ENCODE measurements at regions not wholly inside any gene's neighbourhood (a gene's known extent, or its start where the extent isn't known, plus 50 kb on each side); places are given as distances from the start of the nearest gene placed in this dataset.

- no peak for TF ChIP-seq CTCF (conservative IDR thresholded peaks at IDR 0.05)
- TF ChIP-seq EZH2 (IDR thresholded peaks at IDR 0.05; ENCODE audit: low read depth): no peak
- no peak overlapping the region for H2AFZ ChIP-seq
- H3K79me2 ChIP-seq (ENCODE audit: low read depth): no peaks in the 10 kb centered on the region
- no peaks in the 10 kb centered on the region for H3K9me3 ChIP-seq (ENCODE audit: insufficient read depth, low read depth)
- H3F3A ChIP-seq (ENCODE audit: insufficient read depth, low read depth): no peaks in the 10 kb centered on the region
- no TSS peak for BruUV-seq (replicated peaks)
- peaks cover 84% of the 10 kb centered on the region for H3K27me3 ChIP-seq (ENCODE audit: insufficient read depth, low read depth)
- DNase-seq: no peak
- ChIA-PET POLR2A (ENCODE audit: unreplicated experiment) (no interaction called here), CTCF (no interaction called here)
- intact Hi-C loops (cut with micrococcal nuclease; ENCODE audit: unreplicated experiment): no loop called here
- H3K9me2 ChIP-seq (ENCODE audit: insufficient read depth): no peaks in the 10 kb centered on the region
- no peaks in the 10 kb centered on the region for H3K36me3 ChIP-seq (ENCODE audit: low read depth)
- H3K4me1 ChIP-seq (replicated peaks; ENCODE audit: insufficient read depth): no peaks in the 10 kb centered on the region
- no peak overlapping the region for H3K4me3 ChIP-seq
- H4K20me1 ChIP-seq (ENCODE audit: insufficient read depth): no peaks in the 10 kb centered on the region
- no peak overlapping the region for H3K27ac ChIP-seq
- no peak overlapping the region for H3K4me2 ChIP-seq
Observed at GRCh38 chr16:86403541-86404163, 106.7 kb upstream of the FOXF1 start.

- BruUV-seq (replicated peaks): no TSS peak
- no peak for DNase-seq
- TF ChIP-seq CTCF (conservative IDR thresholded peaks at IDR 0.05) (no peak), EZH2 (IDR thresholded peaks at IDR 0.05; ENCODE audit: low read depth) (no peak)
- no peaks in the 10 kb centered on the region for H3K36me3 ChIP-seq (ENCODE audit: low read depth)
- no peaks in the 10 kb centered on the region for H3F3A ChIP-seq (ENCODE audit: insufficient read depth, low read depth)
- H3K4me1 ChIP-seq (replicated peaks; ENCODE audit: insufficient read depth): no peaks in the 10 kb centered on the region
- H3K4me3 ChIP-seq: no peak overlapping the region
- H3K79me2 ChIP-seq (ENCODE audit: low read depth): no peaks in the 10 kb centered on the region
- no peak overlapping the region for H3K27ac ChIP-seq
- H3K9me3 ChIP-seq (ENCODE audit: insufficient read depth, low read depth): no peaks in the 10 kb centered on the region
- peaks cover 89% of the 10 kb centered on the region for H3K27me3 ChIP-seq (ENCODE audit: insufficient read depth, low read depth)
- no peak overlapping the region for H2AFZ ChIP-seq
- ChIA-PET POLR2A (ENCODE audit: unreplicated experiment) (no interaction called here), CTCF (no interaction called here)
- intact Hi-C loops (cut with micrococcal nuclease; ENCODE audit: unreplicated experiment): no loop called here
- H3K9me2 ChIP-seq (ENCODE audit: insufficient read depth): no peaks in the 10 kb centered on the region
- H3K4me2 ChIP-seq: no peak overlapping the region
- no peaks in the 10 kb centered on the region for H4K20me1 ChIP-seq (ENCODE audit: insufficient read depth)
Observed at GRCh38 chr16:86404678-86405077, 105.6 kb upstream of the FOXF1 start.

GRCh38 chr16:86405319-86405718, 105.0 kb upstream of the FOXF1 start:
- CTCF ChIA-PET: no interaction called here
- H2AFZ ChIP-seq: no peak overlapping the region

More at GRCh38 chr16:86405319-86405718, 105.0 kb upstream of the FOXF1 start:
- POLR2A ChIA-PET (ENCODE audit: unreplicated experiment): no interaction called here
- Histone ChIP-seq H3K79me2 (ENCODE audit: low read depth) (no peaks in the 10 kb centered on the region), H3K4me2 (no peak overlapping the region), H3K9me2 (ENCODE audit: insufficient read depth) (no peaks in the 10 kb centered on the region), H3K9me3 (ENCODE audit: insufficient read depth, low read depth) (no peaks in the 10 kb centered on the region), H4K20me1 (ENCODE audit: insufficient read depth) (no peaks in the 10 kb centered on the region), H3K36me3 (ENCODE audit: low read depth) (no peaks in the 10 kb centered on the region), H3K27me3 (ENCODE audit: insufficient read depth, low read depth) (peaks cover 88% of the 10 kb centered on the region), H3K27ac (no peak overlapping the region), H3K4me3 (no peak overlapping the region), H3F3A (ENCODE audit: insufficient read depth, low read depth) (no peaks in the 10 kb centered on the region), H3K4me1 (replicated peaks; ENCODE audit: insufficient read depth) (no peaks in the 10 kb centered on the region)
- intact Hi-C loops (cut with micrococcal nuclease; ENCODE audit: unreplicated experiment): no loop called here
- TF ChIP-seq CTCF (conservative IDR thresholded peaks at IDR 0.05): no peak
- TF ChIP-seq EZH2 (IDR thresholded peaks at IDR 0.05; ENCODE audit: low read depth): no peak
- DNase-seq: no peak
- no TSS peak for BruUV-seq (replicated peaks)

Measured in PC-9 (cell line).